Stimulated activated CD8-positive, alpha-beta memory T cell treated with anti-CD3 and anti-CD28 coated beads, Interleukin-4, amount 100 ng/mL, for 48 hours (primary cell): ENCODE measurements at regions not wholly inside any gene's neighbourhood (a gene's known extent, or its start where the extent isn't known, plus 50 kb on each side); places are given as distances from the start of the nearest gene placed in this dataset.
"Not testable (repeated sequence)": the region's sequence is repeated elsewhere in the genome, so short reads cannot be mapped to it uniquely, and the experiment has no call there.

Source experiments
- DNase-seq: peaks from one replicate; pipeline ENCODE4 v3.0.0-alpha.2; 2020

DNA sequence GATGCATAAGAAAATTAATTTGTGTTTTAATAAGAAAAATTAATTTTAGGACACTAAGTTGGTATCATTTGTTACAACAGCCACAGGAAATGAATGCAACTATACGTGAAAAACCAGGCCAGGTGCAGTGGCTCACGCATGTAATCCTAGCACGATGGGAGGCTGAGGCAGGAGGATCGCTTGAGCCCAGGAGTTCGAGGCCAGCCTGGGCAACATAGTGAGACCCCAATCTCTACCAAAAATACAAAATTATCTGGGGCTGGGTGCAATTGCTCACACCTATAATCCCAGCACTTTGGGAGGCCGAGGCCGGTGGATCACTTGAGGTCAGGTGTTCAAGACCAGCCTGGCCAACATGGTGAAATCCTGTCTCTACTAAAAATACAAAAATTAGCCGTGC is 132.2 kb upstream of the CIBAR2 start:
- not testable (repeated sequence) for DNase-seq

DNA sequence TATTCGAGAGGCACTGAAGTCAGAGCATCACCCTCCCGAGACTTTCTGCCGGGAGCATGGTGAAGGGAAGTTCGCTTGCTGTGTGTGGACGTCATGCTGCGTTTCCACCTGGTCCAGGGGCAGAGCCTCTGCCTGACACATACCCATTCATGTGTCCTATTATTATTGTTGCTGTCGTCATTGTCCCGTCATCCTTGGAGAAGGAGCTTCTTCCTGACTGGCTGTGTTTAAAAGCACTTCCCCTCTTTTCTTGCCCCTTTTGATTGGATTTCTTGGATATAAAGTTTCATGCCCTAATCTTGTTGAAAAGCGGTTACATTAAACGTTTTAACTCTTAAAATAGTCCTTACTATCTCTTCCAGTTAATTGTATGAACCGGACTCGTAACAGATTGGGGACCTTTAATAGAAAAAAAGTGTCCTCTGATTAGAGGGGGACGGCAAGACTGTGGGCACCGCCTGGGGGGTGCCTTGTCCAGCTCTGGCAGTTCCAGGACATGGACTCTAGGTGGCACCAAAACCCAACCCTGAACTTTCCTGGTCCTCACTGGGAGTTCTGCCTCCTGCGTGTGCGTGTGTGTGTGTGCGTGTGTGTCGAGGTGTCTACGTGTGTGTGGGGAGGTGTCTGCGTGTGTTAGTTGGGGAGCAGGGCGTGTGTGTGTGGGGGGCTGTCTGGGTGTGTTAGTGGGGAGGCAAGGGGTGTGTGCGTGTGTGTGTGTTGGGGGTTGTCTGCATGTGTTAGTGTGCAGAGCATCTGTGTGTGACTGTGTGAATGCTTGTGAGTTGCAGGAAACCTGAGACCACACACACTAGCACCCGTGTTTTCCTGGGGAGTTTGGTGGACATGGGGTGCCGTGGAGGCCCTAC is 133.3 kb upstream of the CIBAR2 start:
- DNase-seq, result peak; percentile 68

DNA sequence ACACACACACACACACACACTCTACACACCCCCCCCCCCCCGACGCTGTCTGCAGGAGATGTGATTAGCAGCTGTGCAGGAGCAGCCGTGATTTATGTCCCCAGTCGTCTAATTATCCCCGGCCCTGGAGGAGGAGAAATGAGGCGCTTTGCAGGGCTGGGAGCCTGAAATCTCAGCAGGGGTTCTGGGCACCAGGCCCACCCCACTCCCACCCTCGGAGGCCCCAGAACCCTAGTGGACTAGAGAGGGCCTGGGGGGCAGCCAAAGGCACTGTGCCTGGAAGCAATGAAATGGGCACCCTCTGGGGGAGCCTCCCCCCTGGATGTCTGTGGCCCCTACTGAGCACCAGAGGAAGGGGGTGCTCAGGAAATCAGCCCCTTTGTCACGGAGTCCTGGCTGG is 134.2 kb upstream of the CIBAR2 start:
- no peak for DNase-seq

DNA sequence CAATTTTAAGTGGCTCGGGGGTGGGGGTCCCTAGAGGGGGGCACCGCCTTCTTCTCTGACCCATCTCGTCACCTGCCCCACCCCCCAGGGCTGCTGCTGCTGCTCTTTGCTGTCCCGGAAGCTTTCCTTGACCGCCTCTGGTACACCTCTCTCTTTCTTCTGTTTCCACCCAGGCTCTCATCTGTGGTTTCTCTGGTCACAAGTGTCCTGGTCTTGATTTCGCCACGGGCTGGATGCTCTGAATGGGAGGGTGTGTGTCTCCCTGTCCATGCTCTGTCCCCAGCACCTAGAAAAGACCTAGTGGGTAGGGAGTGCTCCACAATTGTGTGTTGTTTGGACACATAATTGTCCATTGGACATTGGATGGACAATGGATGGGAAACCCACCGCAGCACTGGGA is 134.7 kb upstream of the CIBAR2 start:
- no peak for DNase-seq

DNA sequence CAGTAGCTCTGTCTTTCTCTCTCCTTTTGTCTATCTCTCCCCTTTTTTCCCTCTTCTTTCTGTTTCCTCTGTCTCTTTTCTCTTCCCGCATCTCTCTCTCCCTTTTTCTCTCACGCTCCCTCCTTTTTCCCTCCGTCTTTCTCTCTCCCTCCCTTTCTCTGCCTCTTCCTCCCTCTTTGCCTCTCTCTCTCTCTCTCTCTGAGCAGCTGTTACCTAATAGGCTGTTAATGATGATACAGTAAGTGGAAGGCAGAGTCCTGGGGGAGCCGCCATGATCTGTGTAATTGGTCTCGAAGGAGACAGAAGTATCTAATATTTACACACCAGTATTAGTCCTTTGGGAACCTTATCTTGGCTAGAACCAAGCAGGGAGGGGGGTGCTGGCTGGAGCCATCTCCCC is 136.1 kb upstream of the CIBAR2 start:
- DNase-seq, result no peak

DNA sequence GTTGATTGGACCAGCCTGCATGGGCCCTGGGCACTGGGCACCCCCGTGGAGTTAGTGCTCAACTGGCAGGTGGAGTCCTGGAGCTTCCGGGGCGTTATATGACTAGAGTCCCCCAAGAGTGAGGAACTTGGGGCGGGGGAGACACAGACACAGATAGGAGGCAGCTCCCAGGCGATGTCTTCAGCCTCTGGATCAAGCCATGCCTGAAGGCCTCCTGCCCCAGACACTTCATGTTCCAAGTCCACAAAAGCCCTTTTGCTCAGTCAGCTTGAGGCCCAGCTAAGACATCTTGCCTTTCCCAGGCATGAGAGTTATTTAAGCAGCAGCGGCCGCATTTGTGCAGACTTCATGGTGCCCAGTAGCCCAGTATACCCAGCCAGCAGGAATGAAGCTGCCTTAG is 136.6 kb upstream of the CIBAR2 start:
- DNase-seq, result no peak

DNA sequence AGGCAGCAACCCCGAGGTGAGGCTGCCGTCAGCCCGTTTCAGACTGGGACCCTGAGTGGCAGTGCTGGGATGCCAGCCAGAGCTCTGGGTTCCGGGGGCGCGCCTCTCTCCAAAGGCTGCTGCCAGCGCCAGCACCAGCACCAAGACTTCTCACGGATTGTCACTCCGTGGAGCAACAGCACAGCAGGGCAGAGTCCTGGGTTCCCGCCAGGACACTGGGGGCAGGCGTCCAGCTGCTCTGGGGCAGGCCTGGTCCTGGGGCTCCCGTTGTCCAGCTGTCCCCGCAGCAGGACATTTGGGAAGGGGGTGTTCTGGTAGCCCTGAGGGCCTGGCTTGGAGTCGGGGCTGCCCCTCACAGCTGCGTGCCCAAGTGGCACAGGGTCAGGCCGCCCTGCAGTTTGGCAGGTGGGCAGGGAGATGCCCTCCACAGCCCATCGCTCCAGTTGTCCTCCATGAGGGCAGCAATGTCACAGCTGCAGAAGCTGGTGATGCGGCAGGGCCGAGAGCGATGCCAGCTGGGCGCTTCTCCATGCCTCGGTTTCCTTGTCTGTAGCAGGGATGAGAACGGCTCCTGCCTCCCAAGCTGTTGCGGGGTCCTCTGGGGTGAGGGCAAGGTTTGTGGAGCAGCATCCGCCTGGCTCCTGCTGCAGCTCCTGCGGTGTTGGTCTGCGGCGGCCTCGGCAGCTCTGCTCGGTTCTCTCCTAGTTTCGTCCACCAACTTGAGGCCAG is 137.3 kb upstream of the CIBAR2 start:
- no peak for DNase-seq

DNA sequence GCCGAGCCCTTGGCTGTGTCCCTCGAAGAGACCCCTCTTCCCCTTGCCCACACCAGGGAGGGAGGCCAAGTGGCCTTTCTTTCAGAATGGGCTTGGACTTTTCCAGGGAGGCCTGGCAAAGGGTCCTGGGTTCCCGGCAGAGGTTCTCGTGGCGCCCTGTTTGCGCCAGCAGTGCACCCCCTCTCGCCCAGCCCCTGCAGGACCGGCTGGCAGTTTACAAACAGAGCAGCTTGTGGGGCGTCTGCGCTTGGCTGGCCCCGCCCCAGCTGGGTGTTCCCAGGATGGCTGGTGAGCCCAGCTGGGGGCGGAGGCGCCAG is 137.8 kb upstream of the CIBAR2 start:
- DNase-seq, result no peak

DNA sequence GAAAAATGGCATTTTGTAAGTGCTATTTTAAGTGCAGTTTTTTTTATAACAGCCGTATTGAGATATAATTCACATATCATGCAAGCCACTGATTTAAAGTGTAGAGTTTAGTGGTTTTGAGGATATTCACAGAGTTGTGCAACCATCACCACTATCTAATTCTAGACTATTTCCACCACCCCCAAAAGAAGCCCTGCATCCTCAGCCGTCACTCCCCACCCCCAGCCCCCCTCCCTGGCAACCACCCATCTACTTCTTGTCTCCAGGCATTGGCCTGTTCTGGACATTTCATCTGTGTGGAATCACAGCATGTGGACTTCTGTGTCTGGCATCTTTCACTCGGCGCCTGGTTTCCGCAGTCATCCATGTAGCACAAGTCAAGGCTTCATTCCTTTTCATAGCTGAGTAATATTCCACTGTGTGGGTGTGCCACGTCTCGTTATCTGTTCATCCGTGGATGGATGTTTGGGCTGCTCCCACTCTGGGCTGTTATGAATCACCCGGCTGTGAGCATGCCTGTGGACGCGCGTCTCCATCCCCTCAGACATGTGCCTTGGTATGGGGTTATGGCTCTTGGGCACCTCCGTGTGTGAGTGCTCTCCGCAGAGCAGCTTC is 138.4 kb upstream of the CIBAR2 start:
- no peak for DNase-seq

DNA sequence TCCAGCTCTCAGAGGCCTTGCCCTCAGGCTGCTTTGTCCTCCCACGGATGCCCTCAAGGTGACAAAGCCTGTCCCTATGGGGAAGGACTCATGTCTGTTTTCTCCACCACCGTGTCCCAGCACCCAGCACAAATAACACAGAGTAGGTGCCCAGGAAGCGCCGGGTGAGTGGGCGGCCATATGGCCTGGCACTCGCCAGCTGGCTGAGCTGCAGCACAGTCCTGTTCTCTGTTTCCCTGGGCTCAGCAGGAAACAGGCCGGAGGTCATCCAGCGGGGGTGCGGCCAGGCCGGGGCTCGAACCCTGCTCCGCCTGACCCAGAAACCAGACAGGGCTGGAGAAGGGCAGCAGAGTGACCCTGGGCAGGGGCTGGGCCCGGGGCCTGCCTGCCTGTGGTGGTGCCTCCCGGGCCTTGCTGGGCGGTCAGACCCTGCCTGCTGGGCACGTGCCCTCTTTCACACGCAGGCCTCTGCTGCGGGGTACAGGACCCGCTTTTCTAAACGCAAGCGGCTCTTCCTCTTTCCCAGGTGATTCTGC is 139.0 kb upstream of the CIBAR2 start:
- DNase-seq, result no peak

DNA sequence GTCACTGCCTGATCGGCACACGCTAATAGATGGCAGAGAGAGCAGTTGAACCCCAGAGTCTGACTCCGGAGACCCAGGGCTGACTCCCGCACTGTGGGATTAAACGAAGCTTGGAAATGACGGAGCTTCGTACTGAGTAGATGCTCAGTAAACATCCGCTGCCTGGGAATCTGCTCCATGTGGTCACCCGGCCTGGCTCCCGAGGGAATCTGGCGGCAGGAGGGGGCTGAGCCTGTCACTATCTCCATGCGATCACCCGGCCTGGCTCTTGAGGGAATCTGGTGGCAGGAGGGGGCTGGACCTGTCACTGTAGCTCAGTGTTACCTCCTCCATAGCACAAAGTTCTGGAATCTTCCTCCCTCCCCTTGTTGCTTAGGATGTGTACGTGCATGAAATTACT is 139.7 kb upstream of the CIBAR2 start:
- no peak for DNase-seq

DNA sequence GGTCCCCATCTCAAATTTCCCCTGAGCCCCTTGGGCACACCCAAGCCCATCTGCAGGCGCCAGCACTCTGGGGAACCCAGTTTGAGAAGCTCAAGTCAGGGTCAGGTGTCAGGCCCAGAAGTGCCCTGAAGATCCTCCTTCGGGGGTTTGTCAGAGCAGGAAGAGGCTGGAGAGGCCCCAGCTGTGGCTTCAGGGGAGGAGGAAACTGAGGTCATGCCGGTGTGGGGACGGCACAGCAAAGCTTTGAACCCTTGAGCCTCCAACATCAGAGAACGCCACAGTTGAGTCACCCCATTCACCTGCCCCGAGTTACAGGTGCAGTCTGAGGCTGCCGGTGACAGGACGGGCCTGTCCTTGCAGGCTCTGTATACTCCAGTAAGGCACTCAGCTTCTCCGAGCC is 140.2 kb upstream of the CIBAR2 start:
- no peak for DNase-seq

DNA sequence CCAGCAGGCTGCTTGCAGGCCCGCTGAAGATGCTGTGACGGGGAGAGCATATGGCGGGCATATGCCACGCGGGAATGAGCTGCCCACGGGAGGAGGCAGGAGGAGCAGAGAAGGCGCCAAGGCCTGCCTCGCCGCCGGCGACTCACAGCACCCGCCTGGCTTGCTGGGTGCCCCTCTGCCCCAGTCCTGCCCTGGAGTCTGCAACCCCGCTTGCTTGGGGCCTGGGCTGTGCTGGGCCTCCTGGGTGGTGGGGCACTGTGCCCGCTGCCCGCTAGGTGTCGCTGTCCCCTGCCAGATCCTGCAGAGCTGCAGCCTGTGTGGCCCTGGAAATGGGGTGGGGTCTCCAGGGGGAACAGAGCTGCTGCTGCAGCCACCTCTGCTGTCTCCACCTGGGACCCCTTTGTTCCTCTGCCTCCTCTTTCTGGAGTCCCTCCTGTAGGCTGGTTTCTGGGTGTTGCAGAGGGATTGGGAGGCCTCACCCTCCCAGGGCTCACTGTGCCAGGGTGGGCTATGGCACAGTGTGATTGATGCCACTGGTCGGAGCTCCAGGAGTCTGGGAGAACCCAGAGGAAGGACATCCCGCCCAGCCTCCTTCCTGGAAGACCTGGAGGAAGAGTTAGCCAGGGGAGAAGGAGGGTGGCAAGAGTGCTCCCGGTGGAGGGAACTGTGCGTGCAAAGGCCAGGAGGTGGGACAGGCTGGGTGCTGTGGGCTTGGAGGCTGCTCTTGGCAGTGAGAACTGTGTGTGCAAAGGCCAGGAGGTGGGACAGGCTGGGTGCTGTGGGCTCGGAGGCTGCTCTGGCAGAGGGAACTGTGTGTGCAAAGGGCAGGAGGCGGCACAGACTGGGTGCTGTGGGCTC is 141.0 kb upstream of the CIBAR2 start:
- DNase-seq, result peak; percentile 84

DNA sequence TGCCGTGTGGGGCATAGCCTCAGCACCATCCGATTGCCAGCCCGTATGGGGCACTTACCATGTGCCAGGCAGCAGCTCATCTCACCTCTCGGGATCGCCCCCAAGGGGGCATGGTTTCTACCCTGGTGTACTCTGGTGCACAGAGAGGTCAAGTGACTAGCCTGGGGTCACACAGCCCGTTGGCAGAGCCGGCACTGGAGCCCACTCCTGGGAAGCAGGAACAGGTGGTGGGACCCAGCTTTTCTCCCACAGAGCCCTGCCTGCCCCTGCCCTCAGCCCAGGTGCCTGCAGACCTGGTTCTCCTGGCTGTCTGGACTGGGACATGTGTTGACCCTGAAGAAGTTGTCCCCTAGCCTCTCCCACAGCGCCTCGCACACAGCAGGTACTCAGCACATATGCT is 141.8 kb upstream of the CIBAR2 start:
- DNase-seq, result no peak

DNA sequence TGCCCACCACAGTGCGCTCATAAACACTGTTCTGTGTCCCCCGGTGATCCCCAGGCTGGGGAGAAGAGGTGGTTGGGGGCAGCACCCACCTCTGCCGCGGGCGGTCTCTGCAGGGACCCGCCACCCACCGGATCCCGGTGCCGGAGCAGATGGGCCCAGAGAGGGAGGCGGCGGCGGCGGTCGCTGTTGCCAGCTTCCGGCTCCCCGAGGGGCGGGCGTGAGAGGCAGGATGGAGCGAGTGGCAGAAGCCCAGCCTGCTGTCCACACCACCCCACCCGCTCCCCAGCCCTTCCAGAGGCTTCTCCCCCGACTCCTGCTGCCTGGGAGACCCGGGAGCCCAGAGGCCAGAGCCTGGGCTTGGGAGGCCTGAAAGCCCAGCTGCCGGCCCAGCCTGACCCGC is 142.6 kb upstream of the CIBAR2 start:
- no peak for DNase-seq

DNA sequence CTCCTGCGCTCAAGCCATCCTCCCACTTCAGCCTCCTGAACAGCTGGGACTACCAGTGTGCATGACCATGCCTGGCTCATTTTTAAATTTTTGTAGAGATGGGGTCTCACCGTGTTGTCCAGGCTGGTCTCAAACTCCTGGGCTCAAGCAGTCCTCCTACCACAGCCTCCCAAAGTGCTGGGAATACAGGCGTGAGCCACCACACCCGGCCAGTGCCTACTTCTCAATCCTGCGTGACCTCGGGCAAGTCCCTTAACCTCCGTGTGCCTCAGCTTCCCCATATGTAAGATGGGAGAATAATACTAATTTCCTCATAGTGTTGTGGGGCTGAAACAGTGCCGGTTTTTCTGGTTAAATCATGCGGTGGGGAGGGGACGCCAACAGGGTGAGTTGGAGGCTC is 143.5 kb upstream of the CIBAR2 start:
- no peak for DNase-seq

DNA sequence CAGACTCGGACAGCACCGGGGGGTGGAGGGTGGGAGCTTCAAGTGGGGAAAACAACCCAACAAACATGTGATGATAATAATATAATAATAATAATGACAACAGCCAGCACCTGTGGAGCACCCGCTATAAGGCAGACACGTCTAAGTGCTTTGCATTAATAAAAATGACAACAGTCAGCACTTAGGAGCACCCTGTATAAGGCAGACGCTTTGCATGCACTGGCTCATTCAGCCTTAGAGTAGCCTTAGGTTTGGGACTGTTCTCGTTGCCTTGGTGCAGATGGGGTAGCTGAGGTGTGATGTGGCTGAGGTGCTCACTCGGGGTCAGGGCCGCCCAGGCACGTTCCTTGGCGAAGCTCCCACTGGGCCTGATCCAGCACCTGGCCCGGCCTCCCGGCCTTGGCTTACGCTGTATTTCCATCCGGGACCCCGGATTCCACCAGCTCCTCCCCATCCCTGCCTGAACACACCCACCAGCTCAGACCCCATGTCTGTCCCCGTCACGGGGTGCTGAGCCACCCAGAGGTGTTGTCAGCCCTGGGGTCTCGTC is 144.0 kb upstream of the CIBAR2 start:
- no peak for DNase-seq

DNA sequence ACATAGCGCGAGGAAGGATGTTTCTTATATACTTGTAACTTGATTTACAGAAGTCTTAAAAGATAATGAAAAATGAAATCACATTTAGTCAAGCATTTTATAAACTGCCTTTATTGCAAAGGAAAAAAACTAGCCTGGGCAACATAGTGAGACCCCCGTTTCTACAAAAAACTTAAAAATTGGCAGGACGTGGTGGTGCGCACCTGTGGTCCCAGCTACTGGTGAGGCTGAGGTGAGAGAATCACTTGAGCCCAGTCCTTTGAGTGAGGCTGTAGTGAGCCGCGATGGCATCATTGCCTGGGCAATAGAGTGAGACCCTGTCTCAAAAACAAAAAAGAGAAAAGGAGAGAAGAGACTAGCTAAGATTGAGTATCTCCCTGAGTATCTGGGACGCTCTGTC is 145.2 kb upstream of the CIBAR2 start:
- no peak for DNase-seq

DNA sequence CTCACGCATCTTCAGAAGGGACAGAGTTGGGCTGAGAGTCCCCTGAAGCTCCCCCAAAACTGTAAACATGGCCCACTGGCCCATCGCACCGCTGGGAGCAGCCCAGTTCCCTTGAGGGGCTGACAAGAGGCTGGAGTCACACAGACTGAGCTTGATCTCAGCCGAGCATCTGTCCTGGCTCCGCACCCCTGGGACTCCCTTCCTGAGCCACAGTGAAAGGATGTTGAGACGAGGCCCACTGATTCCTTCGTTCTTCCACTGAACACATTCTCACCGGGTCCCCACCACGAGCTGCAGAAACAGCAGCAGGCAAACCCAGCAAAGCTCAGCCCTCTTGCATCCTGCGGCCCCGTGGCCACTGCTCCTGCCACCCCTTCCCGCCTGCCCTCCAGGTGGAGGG is 145.9 kb upstream of the CIBAR2 start:
- no peak for DNase-seq

DNA sequence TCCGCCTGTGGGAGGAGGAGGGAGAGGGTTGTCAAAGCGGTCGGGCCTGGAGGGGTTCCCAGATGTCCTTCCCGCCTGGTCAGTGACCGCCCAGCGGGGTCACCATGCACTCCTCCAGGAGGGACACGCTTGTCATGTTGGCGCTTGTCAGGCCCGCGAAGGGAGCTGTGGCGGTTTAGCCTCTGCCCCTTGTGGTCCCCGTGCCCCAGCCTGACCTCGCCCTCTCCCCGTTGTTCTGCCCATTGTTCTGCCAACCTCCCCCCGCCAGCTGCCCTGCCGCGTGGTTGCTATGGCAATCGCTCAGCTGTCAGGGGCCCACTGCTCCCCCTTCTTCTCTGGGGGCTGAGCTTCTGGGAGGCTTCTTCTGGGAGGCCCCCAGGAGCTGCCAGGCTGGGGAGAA is 146.4 kb upstream of the CIBAR2 start:
- no peak for DNase-seq

DNA sequence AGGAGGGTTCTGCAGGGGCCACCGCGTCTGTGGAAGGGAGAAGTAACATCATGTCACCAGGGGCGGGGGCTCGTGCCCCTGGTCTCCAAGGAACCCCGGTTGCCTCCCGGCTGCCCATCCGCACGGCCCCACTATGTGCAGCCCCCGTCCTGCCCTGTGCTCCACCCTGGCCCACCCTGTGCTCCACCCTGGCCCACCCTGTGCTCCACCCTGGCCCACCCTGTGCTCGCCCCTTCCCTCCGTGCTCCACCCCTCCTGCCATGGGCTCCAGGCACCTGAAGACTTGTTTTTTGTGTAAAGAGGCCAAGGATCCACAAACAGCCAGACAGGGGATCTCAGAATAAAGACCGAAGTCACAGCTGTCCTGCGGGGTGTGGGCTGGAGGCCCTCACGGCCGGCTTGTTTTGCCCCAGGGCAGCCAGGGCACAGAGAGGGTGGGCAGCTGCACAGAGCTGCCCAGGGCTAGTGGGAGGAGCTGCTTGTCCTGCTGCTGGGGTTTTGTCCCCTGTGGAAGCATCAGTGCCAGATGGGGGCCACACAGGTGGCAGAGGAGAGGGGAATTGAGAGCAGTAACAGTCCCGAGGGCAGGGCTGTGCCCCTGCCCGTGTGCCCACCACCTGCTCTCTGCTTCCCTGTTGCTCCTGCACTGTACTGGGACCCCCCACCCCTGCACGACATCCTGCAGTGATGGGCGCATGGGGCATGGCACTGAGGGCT is 147.0 kb upstream of the CIBAR2 start:
- DNase-seq, result no peak

DNA sequence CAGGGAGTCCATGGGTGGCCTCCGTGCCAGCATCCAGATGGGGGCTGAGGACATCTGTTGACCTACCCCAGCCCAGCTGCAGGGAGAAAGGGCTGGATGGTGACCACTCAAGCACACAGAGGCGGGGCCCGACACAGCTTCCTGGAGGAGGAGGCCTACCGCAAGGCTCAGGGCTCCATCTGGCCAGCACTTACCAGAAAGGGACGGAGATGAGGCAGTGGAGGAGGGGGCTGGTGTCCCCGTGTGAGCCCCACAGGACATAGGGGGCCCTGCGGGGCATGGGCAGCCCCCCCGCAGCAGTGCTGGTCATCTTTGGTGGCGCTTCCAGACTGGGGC is 147.5 kb upstream of the CIBAR2 start:
- no peak for DNase-seq
